SK-N-MC (cell line): ENCODE measurements at regions not wholly inside any gene's neighbourhood (a gene's known extent, or its start where the extent isn't known, plus 50 kb on each side); places are given as distances from the start of the nearest gene placed in this dataset.

Experiments used
- EZH2 ChIP-seq: fragments of 200-600 bp; sonication (generic); IDR thresholded peaks from one replicate; pipeline ENCODE4 v1.6.1; 2017; ENCODE audit warnings: antibody characterized with exemption
- FOXP2 ChIP-seq: optimal IDR thresholded peaks from 2 replicates; pipeline ENCODE3; 2011; ENCODE audit warnings: mild to moderate bottlenecking, moderate library complexity; ENCODE audit not compliant: insufficient read depth; ENCODE audit errors: extremely low read length, control extremely low read depth
- POLR2AphosphoS5 ChIP-seq: IDR thresholded peaks from 2 replicates; pipeline ENCODE4 v1.6.1; 2012; ENCODE audit warnings: mild to moderate bottlenecking, low read depth, low read length, borderline replicate concordance

- no peak for TF ChIP-seq EZH2
- TF ChIP-seq POLR2AphosphoS5 = no peak
- TF ChIP-seq FOXP2 = no peak
These were observed 274.6 kb upstream of the ZNF32 start for GRCh38 chr10:43923328-43923727.
